Epidermal melanocyte (primary cell): ENCODE measurements at regions not wholly inside any gene's neighbourhood (a gene's known extent, or its start where the extent isn't known, plus 50 kb on each side); places are given as distances from the start of the nearest gene placed in this dataset.
"Not testable (repeated sequence)": the region's sequence is repeated elsewhere in the genome, so short reads cannot be mapped to it uniquely, and the experiment has no call there.

ENCODE experiments used
- DNase-seq: peaks from one replicate; pipeline ENCODE4 v3.0.0; 2011; ENCODE audit warnings: low spot score; ENCODE audit not compliant: insufficient read length

GRCh38 chr6:28623242-28623641 is 97.6 kb downstream of the GPX5 start:
- DNase-seq: not testable (repeated sequence)

- DNase-seq: not testable (repeated sequence)
These were observed 100.7 kb downstream of the GPX5 start for GRCh38 chr6:28626386-28626785.

GRCh38 chr6:28632326-28632851 is 106.7 kb downstream of the GPX5 start:
- no peak for DNase-seq

GRCh38 chr6:28633445-28634215 is 107.9 kb downstream of the GPX5 start:
- no peak for DNase-seq

GRCh38 chr6:28634411-28634760 is 108.7 kb downstream of the GPX5 start:
- no peak for DNase-seq

- no peak for DNase-seq
These were observed 109.3 kb downstream of the GPX5 start for GRCh38 chr6:28634761-28635546.

- no peak for DNase-seq
These were observed 110.0 kb downstream of the GPX5 start for GRCh38 chr6:28635547-28636158.

- no peak for DNase-seq
These were observed 113.2 kb downstream of the GPX5 start for GRCh38 chr6:28638787-28639430.

GRCh38 chr6:28639445-28640290 is 114.0 kb downstream of the GPX5 start:
- not testable (repeated sequence) for DNase-seq

GRCh38 chr6:28643017-28643740 is 117.5 kb downstream of the GPX5 start:
- DNase-seq: no peak

- DNase-seq: no peak
These were observed 121.0 kb downstream of the GPX5 start for GRCh38 chr6:28646650-28647049.

GRCh38 chr6:28648035-28648877 is 122.6 kb downstream of the GPX5 start:
- DNase-seq: no peak

GRCh38 chr6:28648878-28649375 is 123.2 kb downstream of the GPX5 start:
- DNase-seq: no peak

GRCh38 chr6:28651161-28651560 is 125.5 kb downstream of the GPX5 start:
- DNase-seq: no peak

GRCh38 chr6:28653876-28654275 is 128.2 kb downstream of the GPX5 start:
- no peak for DNase-seq

GRCh38 chr6:28655164-28655563 is 129.5 kb downstream of the GPX5 start:
- DNase-seq: no peak

GRCh38 chr6:28656715-28657114 is 131.0 kb downstream of the GPX5 start:
- DNase-seq: no peak

- no peak for DNase-seq
These were observed 131.7 kb downstream of the GPX5 start for GRCh38 chr6:28657381-28657768.
